HepG2 (cell line): ENCODE measurements at regions not wholly inside any gene's neighbourhood (a gene's known extent, or its start where the extent isn't known, plus 50 kb on each side); places are given as distances from the start of the nearest gene placed in this dataset.

Source experiments
- ATAC-seq: fragments of 200-7000 bp; cut with Tn5 transposase; 3 replicates; pipeline ENCODE4 v1.9.1; 2020; ENCODE audit warnings: mild to moderate bottlenecking, moderate library complexity
- BruUV-seq: library from RNA; stranded (reverse); fragments of 400-500 nt; replicated peaks from 2 replicates; lab custom pipeline; 2021; lab: Mats Ljungman, UMichigan
- CTCF ChIA-PET: fragments of 300-600 bp; formaldehyde crosslinking; extraction: SDS; loops from one replicate; lab custom pipeline; 2021; ENCODE audit warnings: low total read pairs, inconsistent platforms, low intra/inter-chr PET ratio; lab: Yijun Ruan, JAX
- POLR2A ChIA-PET: fragments of 350-600 bp; sonication (Branson Sonifier 250); formaldehyde crosslinking; loops from one replicate; lab custom pipeline; 2020; ENCODE audit warnings: antibody characterized with exemption, inconsistent platforms; lab: Yijun Ruan, JAX
- DNase-seq: peaks from one replicate; pipeline ENCODE4 v3.0.0-alpha.2; 2015; ENCODE audit warnings: low spot score
- FAIRE-seq: peaks from 3 replicates; lab custom pipeline; 2011; peaks lifted over from hg19 to GRCh38; lab: Jason Lieb, UNC
- H2AFZ ChIP-seq: one replicate; pipeline ENCODE4 v1.6.1; 2011; ENCODE audit warnings: low read length, inconsistent platforms
- H3K27ac ChIP-seq: fragments of 300-600 bp; 3 replicates; pipeline ENCODE4 v1.8.0; 2011; ENCODE audit warnings: mixed run types, mild to moderate bottlenecking, mixed read lengths, low read length, inconsistent platforms; ENCODE audit not compliant: insufficient read depth; ENCODE audit errors: extremely low read length
- H3K27me3 ChIP-seq, 2 experiments: fragments of 200-600 bp in 1 of 2; 2 replicates in 1 of 2; 3 replicates in 1 of 2; pipeline versions ENCODE4 v1.6.0 to v1.8.0; 2011; ENCODE audit warnings: low read length in 2 of 2, mild to moderate bottlenecking in 2 of 2, moderate library complexity in 2 of 2, inconsistent platforms in 1 of 2; ENCODE audit not compliant: insufficient read depth in 2 of 2, control insufficient read depth in 1 of 2
- H3K36me3 ChIP-seq, 2 experiments: fragments of 200-600 bp in 1 of 2; replicated peaks in 1 of 2; 2 replicates in 1 of 2; 3 replicates in 1 of 2; pipeline versions ENCODE4 v1.5.1 to v1.8.0; 2011; ENCODE audit warnings: low read length in 2 of 2, inconsistent platforms in 1 of 2; ENCODE audit not compliant: insufficient read depth in 2 of 2, control insufficient read depth in 1 of 2
- H3K4me1 ChIP-seq: 2 replicates; pipeline ENCODE4 v1.5.1; 2012; ENCODE audit warnings: low read length, inconsistent platforms; ENCODE audit not compliant: insufficient read depth
- H3K4me2 ChIP-seq: 2 replicates; pipeline ENCODE4 v1.6.0; 2011; ENCODE audit warnings: low read depth, low read length, inconsistent platforms
- H3K4me3 ChIP-seq, 3 experiments: fragments of 200-600 bp in 1 of 3; sonication (generic), shearing (Covaris generic) in 1 of 3; replicated peaks in 1 of 3; 2 replicates each; pipeline ENCODE4 v1.5.1; 2011 to 2016; ENCODE audit warnings: low read length in 3 of 3, inconsistent platforms in 2 of 3, low read depth in 2 of 3, mild to moderate bottlenecking in 2 of 3, control low read depth in 1 of 3, mixed read lengths in 1 of 3; ENCODE audit not compliant: insufficient read depth in 1 of 3
- H3K79me2 ChIP-seq: one replicate; pipeline ENCODE4 v1.6.1; 2011; ENCODE audit warnings: low read length, inconsistent platforms; ENCODE audit not compliant: insufficient read depth
- H3K9ac ChIP-seq: 2 replicates; pipeline ENCODE4 v1.6.0; 2011; ENCODE audit warnings: mild to moderate bottlenecking, low read depth, low read length, inconsistent platforms; ENCODE audit not compliant: insufficient read depth
- H3K9me3 ChIP-seq: 2 replicates; pipeline ENCODE4 v1.5.1; 2012; ENCODE audit warnings: mild to moderate bottlenecking, low read length
- H4K20me1 ChIP-seq: 2 replicates; pipeline ENCODE4 v1.6.0; 2011; ENCODE audit warnings: inconsistent platforms, mild to moderate bottlenecking, low read length, moderate library complexity; ENCODE audit not compliant: insufficient read depth
- ATM ChIP-seq: fragments of 450-650 bp; IDR thresholded peaks from 2 replicates; pipeline ENCODE4 v1.7.1; 2017; ENCODE audit warnings: mild to moderate bottlenecking, borderline replicate concordance
- REL ChIP-seq: sonication (generic); formaldehyde crosslinking; conservative IDR thresholded peaks from 2 replicates; pipeline ENCODE4 v1.8.0; 2022; ENCODE audit warnings: mild to moderate bottlenecking, missing genetic modification reagents, moderate library complexity
- ZBTB38 ChIP-seq: sonication (generic); formaldehyde crosslinking; IDR thresholded peaks from 2 replicates; pipeline ENCODE4 v1.5.1; 2020; ENCODE audit warnings: mild to moderate bottlenecking, missing genetic modification reagents
- ZKSCAN1 ChIP-seq: fragments of 150-350 bp; IDR thresholded peaks from 2 replicates; pipeline ENCODE4 v1.6.1; 2014; ENCODE audit warnings: low read length
- ZNF331 ChIP-seq: sonication (generic); formaldehyde crosslinking; IDR thresholded peaks from 2 replicates; pipeline ENCODE4 v1.4.0; 2020; ENCODE audit warnings: missing genetic modification reagents
- ZNF34 ChIP-seq: sonication (generic); formaldehyde crosslinking; IDR thresholded peaks from 2 replicates; pipeline ENCODE4 v1.4.0; 2020; ENCODE audit warnings: mild to moderate bottlenecking, missing genetic modification reagents, borderline replicate concordance
- ZNF468 ChIP-seq: sonication (generic); formaldehyde crosslinking; IDR thresholded peaks from 2 replicates; pipeline ENCODE4 v1.8.0; 2022; ENCODE audit warnings: mild to moderate bottlenecking, moderate library complexity, missing genetic modification reagents
- ZNF615 ChIP-seq: sonication (generic); formaldehyde crosslinking; IDR thresholded peaks from 2 replicates; pipeline ENCODE4 v1.5.0; 2020; ENCODE audit warnings: mild to moderate bottlenecking, missing genetic modification reagents, borderline replicate concordance
- in situ Hi-C: cut with HindIII; loops from 2 replicates; pipeline ENCODE4 v1.10.0; 2017; ENCODE audit warnings: low pct_unique_long_range_greater_than_20kb; ENCODE audit not compliant: extremely low pct_ligation_motif_present
- intact Hi-C: fragments of 100-400 bp; cut with micrococcal nuclease; formaldehyde crosslinking; loops from one replicate; pipeline ENCODE4 v1.10.0; 2022; ENCODE audit not compliant: unreplicated experiment
- TF ChIP-seq, protein P1 (sequence below): sonication (generic); formaldehyde crosslinking; IDR thresholded peaks from 2 replicates; pipeline ENCODE4 v1.5.0; 2020; ENCODE audit warnings: mild to moderate bottlenecking, missing genetic modification reagents
- TF ChIP-seq, protein P2 (sequence below): sonication (generic); formaldehyde crosslinking; IDR thresholded peaks from 2 replicates; pipeline ENCODE4 v1.5.0; 2020; ENCODE audit warnings: missing genetic modification reagents, mild to moderate bottlenecking, borderline replicate concordance
- TF ChIP-seq, protein P3 (sequence below): sonication (generic); formaldehyde crosslinking; IDR thresholded peaks from 2 replicates; pipeline ENCODE4 v1.8.1; 2023; ENCODE audit warnings: missing genetic modification reagents, mild to moderate bottlenecking, borderline replicate concordance
- TF ChIP-seq, protein P4 (sequence below): sonication (generic); formaldehyde crosslinking; IDR thresholded peaks from 2 replicates; pipeline ENCODE4 v1.5.0; 2020; ENCODE audit warnings: missing genetic modification reagents, mild to moderate bottlenecking, borderline replicate concordance

DNA sequence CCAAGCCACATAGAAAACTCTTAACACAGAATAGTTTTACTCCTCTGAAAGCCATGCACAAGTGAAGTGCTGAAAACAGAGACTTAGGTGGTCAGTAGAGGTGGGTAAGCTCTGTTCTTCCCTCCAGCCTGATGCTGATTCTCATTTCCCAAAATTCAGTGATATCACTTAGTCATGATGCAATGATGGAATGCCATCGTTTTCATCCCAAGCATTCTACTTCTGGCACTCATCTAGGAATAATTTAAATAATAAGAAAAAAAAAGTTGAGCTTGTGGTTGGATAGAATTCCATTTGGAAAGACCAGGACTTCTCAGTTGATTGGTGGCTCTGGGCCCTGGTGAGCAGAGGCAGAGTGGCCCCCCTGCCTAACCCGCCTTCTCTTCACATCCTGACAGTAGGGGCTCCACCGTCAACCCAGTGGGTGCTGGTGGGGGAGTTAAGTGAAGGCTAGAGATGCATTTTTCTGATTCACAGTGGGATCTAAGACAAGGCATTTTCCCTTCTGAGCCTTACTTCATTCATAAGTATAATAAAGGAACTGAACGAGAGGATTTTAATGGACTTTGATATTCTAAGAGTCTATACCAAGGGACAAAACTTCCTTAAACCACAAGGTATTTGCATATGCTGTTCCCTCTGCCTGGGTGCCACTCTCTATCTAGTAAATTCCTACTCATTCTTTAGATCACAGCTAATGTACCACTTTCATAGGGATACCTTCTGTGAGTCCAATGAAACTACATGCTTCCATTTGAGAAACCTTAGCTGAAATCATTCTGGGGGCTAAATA is 310.3 kb upstream of the DYNLRB2 start (continued):
- TF ChIP-seq, protein P1, sequence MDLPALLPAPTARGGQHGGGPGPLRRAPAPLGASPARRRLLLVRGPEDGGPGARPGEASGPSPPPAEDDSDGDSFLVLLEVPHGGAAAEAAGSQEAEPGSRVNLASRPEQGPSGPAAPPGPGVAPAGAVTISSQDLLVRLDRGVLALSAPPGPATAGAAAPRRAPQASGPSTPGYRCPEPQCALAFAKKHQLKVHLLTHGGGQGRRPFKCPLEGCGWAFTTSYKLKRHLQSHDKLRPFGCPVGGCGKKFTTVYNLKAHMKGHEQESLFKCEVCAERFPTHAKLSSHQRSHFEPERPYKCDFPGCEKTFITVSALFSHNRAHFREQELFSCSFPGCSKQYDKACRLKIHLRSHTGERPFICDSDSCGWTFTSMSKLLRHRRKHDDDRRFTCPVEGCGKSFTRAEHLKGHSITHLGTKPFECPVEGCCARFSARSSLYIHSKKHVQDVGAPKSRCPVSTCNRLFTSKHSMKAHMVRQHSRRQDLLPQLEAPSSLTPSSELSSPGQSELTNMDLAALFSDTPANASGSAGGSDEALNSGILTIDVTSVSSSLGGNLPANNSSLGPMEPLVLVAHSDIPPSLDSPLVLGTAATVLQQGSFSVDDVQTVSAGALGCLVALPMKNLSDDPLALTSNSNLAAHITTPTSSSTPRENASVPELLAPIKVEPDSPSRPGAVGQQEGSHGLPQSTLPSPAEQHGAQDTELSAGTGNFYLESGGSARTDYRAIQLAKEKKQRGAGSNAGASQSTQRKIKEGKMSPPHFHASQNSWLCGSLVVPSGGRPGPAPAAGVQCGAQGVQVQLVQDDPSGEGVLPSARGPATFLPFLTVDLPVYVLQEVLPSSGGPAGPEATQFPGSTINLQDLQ (CRISPR knock-in tag), result no peak
- TF ChIP-seq ZBTB38 (no peak), ZNF468 (CRISPR knock-in tag) (no peak), REL (CRISPR knock-in tag) (no peak), ATM (no peak), ZNF615 (no peak)

DNA sequence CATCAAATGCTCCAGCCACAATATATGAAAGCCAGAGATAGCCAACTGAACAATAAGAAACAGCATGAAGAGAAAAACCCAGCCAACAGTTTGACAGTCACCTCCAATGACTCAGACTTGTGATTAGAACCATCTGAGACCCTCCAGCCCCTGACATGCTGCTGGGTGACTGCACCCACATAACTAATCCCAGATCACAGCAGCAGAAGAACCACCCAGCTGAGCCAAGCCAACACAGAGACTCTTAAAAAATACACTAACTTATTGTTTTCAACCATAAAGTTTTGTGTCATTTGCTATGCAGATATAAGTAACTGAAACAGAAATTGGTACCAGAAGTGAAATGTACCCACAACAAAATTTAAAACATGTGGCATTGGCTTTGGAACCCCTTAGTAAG is 314.3 kb upstream of the DYNLRB2 start:
- no peak for DNase-seq
- intact Hi-C loops, result no loop called here

More for the DNA sequence above, 314.3 kb upstream of the DYNLRB2 start:
- no peak for TF ChIP-seq ZKSCAN1
- TF ChIP-seq, protein P2, sequence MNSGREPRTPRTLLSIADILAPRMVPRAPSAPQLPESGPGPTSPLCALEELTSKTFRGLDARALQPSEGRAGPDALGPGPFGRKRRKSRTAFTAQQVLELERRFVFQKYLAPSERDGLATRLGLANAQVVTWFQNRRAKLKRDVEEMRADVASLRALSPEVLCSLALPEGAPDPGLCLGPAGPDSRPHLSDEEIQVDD (CRISPR knock-in tag), result no peak
- TF ChIP-seq, protein P3, sequence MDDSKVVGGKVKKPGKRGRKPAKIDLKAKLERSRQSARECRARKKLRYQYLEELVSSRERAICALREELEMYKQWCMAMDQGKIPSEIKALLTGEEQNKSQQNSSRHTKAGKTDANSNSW (CRISPR knock-in tag), result no peak
- TF ChIP-seq, protein P4, sequence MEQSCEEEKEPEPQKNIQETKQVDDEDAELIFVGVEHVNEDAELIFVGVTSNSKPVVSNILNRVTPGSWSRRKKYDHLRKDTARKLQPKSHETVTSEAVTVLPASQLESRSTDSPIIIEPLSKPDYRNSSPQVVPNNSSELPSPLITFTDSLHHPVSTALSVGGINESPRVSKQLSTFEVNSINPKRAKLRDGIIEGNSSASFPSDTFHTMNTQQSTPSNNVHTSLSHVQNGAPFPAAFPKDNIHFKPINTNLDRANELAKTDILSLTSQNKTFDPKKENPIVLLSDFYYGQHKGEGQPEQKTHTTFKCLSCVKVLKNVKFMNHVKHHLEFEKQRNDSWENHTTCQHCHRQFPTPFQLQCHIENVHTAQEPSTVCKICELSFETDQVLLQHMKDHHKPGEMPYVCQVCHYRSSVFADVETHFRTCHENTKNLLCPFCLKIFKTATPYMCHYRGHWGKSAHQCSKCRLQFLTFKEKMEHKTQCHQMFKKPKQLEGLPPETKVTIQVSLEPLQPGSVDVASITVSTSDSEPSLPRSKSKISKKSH (CRISPR knock-in tag), result no peak
- TF ChIP-seq ZNF34 (CRISPR knock-in tag), result no peak
- peak; percentile 99 for TF ChIP-seq ZNF331 (CRISPR knock-in tag)
- TF ChIP-seq, all 625 proteins: peak for 1
- ChIA-PET CTCF (no interaction called here), POLR2A (no interaction called here)
- Histone ChIP-seq H3K36me3 (no peaks in the 10 kb centered on the region), H3K4me1 (peaks cover 5% of the 10 kb centered on the region; the same call in 1 of the 2 replicates), H3K9me3 (peaks cover 15% of the 10 kb centered on the region), H3K9ac (no peak overlapping the region), H4K20me1 (no peaks in the 10 kb centered on the region), H3K79me2 (no peaks in the 10 kb centered on the region), H3K27ac (no peak overlapping the region), H3K4me3 (no peak overlapping the region), H3K27me3 (no peaks in the 10 kb centered on the region), H2AFZ (no peak overlapping the region), H3K4me2 (no peak overlapping the region)
- FAIRE-seq (no peak), ATAC-seq (no peak)
- in situ Hi-C loops, result no loop called here
- no TSS peak for BruUV-seq
